ENCODE measurements at regions not wholly inside any gene's neighbourhood (a gene's known extent, or its start where the extent isn't known, plus 50 kb on each side); places are given as distances from the start of the nearest gene placed in this dataset.

DNA sequence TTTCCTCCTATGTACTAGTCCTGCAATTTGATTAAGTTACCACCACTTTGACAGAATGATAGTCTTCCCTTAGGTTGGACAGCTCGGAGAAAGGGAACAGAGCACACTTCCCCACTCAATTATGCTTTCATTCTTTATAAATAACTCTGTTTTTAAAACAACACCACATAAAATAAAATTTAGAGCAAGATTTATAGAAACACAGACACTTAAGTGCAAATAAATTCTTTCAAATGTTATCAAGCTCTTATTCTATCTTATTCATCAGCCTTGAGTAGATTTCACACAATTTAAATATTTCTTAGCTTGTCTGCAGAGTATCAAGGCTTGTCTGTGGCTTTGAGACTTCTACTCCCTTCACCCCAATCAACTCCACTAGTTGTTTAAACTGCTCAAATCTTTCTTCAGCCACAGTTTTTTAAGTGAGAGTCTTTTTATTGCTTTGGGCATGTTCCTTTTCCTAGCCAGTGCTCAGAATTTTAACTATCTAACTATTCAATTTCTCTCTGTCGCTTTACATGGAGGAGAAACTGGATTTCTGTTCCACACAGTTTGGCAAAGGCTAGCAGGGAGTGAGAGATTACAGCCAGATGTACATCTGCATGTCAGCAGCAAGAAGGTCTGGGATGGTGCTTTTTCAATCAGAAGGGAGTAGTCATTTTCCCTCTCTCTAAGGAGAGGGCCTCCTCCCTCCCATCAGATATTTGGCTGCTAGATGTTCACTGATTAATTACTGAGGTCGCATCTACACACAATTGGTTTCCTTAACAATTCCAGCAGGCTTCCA lies 53.1 kb upstream of the PLAC1 start:
- TF ChIP-seq CTCF (IDR thresholded peaks at IDR 0.05) (no peak), POLR2A (IDR thresholded peaks at IDR 0.05) (no peak)
